HCT116 (cell line): ENCODE measurements at regions not wholly inside any gene's neighbourhood (a gene's known extent, or its start where the extent isn't known, plus 50 kb on each side); places are given as distances from the start of the nearest gene placed in this dataset.

Experiments
- ATAC-seq: fragments of 200-7000 bp; cut with Tn5 transposase; 2 replicates; pipeline ENCODE4 v1.9.1; 2020; ENCODE audit warnings: mild to moderate bottlenecking, moderate library complexity
- BruUV-seq: library from RNA; stranded (reverse); fragments of 400-500 nt; replicated peaks from 2 replicates; lab custom pipeline; 2021; lab: Mats Ljungman, UMichigan
- CTCF ChIA-PET: fragments of 300-600 bp; sonication (Branson Sonifier 250); formaldehyde crosslinking; loops from one replicate; lab custom pipeline; 2021; ENCODE audit warnings: antibody characterized with exemption; lab: Charles Lee
- POLR2A ChIA-PET: fragments of 300-600, 350-600 bp; sonication (Branson Sonifier 250); formaldehyde crosslinking; loops from one replicate; lab custom pipeline; 2021; ENCODE audit warnings: antibody characterized with exemption; lab: Charles Lee
- RAD21 ChIA-PET, 2 experiments: fragments of 300-600 bp; sonication (Branson Sonifier 250); formaldehyde crosslinking; loops; one replicate each; lab custom pipeline; 2023; ENCODE audit warnings: low total read pairs in 2 of 2; ENCODE audit not compliant: uncharacterized antibody in 2 of 2, unreplicated experiment in 2 of 2, low non-redundant PET in 1 of 2; lab: Charles Lee
- DNase-seq: peaks from one replicate; pipeline ENCODE4 v3.0.0-alpha.2; 2010; ENCODE audit warnings: low read depth, low spot score
- H2AFZ ChIP-seq: fragments of 200-600 bp; shearing (Covaris generic), sonication (generic); 2 replicates; pipeline ENCODE4 v1.6.1; 2017; ENCODE audit warnings: low read depth, mixed run types, mixed read lengths, antibody characterized with exemption, low read length; ENCODE audit not compliant: poor library complexity, severe bottlenecking
- H3K27ac ChIP-seq: 2 replicates; pipeline ENCODE4 v1.5.1; 2012; ENCODE audit warnings: low read depth, low read length
- H3K27me3 ChIP-seq: fragments of 200-600 bp; sonication (generic); 2 replicates; pipeline ENCODE4 v1.6.1; 2016; ENCODE audit warnings: mixed run types, low read length, mixed read lengths; ENCODE audit not compliant: insufficient read depth
- H3K36me3 ChIP-seq, 2 experiments: fragments of 200-500 bp in 1 of 2; fragments of 200-600 bp in 1 of 2; sonication (Bioruptor generic) in 1 of 2; sonication (generic) in 1 of 2; 2 replicates each; pipeline versions ENCODE4 v1.5.1 to v1.6.1; 2014 to 2016; ENCODE audit warnings: low read length in 2 of 2, inconsistent platforms in 1 of 2, mixed read lengths in 1 of 2, mixed run types in 1 of 2; ENCODE audit not compliant: insufficient read depth in 2 of 2, control insufficient read depth in 1 of 2
- H3K4me1 ChIP-seq, 2 experiments: fragments of 200-600 bp in 1 of 2; sonication (generic) in 1 of 2; 2 replicates each; pipeline versions ENCODE4 v1.5.1 to v1.6.1; 2012 to 2017; ENCODE audit warnings: low read length in 2 of 2, inconsistent platforms in 1 of 2, mild to moderate bottlenecking in 1 of 2, mixed read lengths in 1 of 2, mixed run types in 1 of 2, moderate library complexity in 1 of 2; ENCODE audit not compliant: insufficient read depth in 2 of 2, control insufficient read depth in 1 of 2
- H3K4me2 ChIP-seq: fragments of 200-600 bp; sonication (generic); 2 replicates; pipeline ENCODE4 v1.6.1; 2017; ENCODE audit warnings: mixed run types, low read length, mixed read lengths
- H3K4me3 ChIP-seq, 2 experiments: fragments of 200-600 bp in 1 of 2; sonication (generic) in 1 of 2; replicated peaks in 1 of 2; 2 replicates each; pipeline ENCODE4 v1.5.1; 2011 to 2016; ENCODE audit warnings: low read length in 2 of 2, control low read depth in 1 of 2, low read depth in 1 of 2, mild to moderate bottlenecking in 1 of 2, mixed read lengths in 1 of 2, mixed run types in 1 of 2
- H3K79me2 ChIP-seq: fragments of 200-600 bp; sonication (generic); 2 replicates; pipeline ENCODE4 v1.6.1; 2017; ENCODE audit warnings: mild to moderate bottlenecking, mixed run types, low read length, moderate library complexity, mixed read lengths; ENCODE audit not compliant: insufficient read depth
- H3K9ac ChIP-seq: fragments of 200-600 bp; sonication (generic); 2 replicates; pipeline ENCODE4 v1.6.1; 2016; ENCODE audit warnings: low read length, mixed read lengths
- H3K9me2 ChIP-seq: fragments of 200-600 bp; sonication (generic), shearing (Covaris generic); 2 replicates; pipeline ENCODE4 v1.6.1; 2017; ENCODE audit warnings: mixed run types, mild to moderate bottlenecking, moderate library complexity; ENCODE audit not compliant: insufficient read depth
- H3K9me3 ChIP-seq, 2 experiments: fragments of 200-500 bp in 1 of 2; fragments of 200-600 bp in 1 of 2; sonication (Bioruptor generic) in 1 of 2; sonication (generic) in 1 of 2; 2 replicates each; pipeline ENCODE4 v1.6.1; 2014 to 2017; ENCODE audit warnings: low read length in 2 of 2, mixed read lengths in 2 of 2, inconsistent platforms in 1 of 2, low read depth in 1 of 2, mild to moderate bottlenecking in 1 of 2, mixed run types in 1 of 2, moderate library complexity in 1 of 2; ENCODE audit not compliant: control insufficient read depth in 1 of 2, insufficient read depth in 1 of 2
- H4K20me1 ChIP-seq: fragments of 200-600 bp; sonication (generic), shearing (Covaris generic); 2 replicates; pipeline ENCODE4 v1.6.1; 2017; ENCODE audit warnings: mixed run types, mild to moderate bottlenecking, moderate library complexity; ENCODE audit not compliant: insufficient read depth
- CEBPB ChIP-seq: IDR thresholded peaks from 2 replicates; pipeline ENCODE4 v1.6.1; 2012; ENCODE audit warnings: low read depth
- FOSL1 ChIP-seq: IDR thresholded peaks from 2 replicates; pipeline ENCODE4 v1.6.1; 2012; ENCODE audit warnings: low read depth
- JUND ChIP-seq: IDR thresholded peaks from 2 replicates; pipeline ENCODE4 v1.6.1; 2012
- MAX ChIP-seq: IDR thresholded peaks from 2 replicates; pipeline ENCODE4 v1.6.1; 2012
- POLR2A ChIP-seq: IDR thresholded peaks from 2 replicates; pipeline ENCODE4 v1.7.0; 2011; ENCODE audit warnings: borderline replicate concordance; ENCODE audit not compliant: insufficient read depth, insufficient read length; ENCODE audit errors: extremely low read depth
- REST ChIP-seq: IDR thresholded peaks from 2 replicates; pipeline ENCODE4 v1.6.1; 2012; ENCODE audit warnings: low read depth
- SIN3A ChIP-seq: IDR thresholded peaks from 2 replicates; pipeline ENCODE4 v1.6.1; 2012; ENCODE audit warnings: low read depth
- SP1 ChIP-seq: IDR thresholded peaks from 2 replicates; pipeline ENCODE4 v1.6.1; 2012; ENCODE audit warnings: low read depth
- TCF7L2 ChIP-seq: IDR thresholded peaks from 2 replicates; pipeline ENCODE4 v1.7.0; 2011; ENCODE audit warnings: borderline replicate concordance, inconsistent platforms; ENCODE audit not compliant: insufficient read depth, insufficient read length; ENCODE audit errors: extremely low read depth
- YY1 ChIP-seq: IDR thresholded peaks from 2 replicates; pipeline ENCODE4 v1.6.1; 2011; ENCODE audit warnings: low read length, low read depth, moderate library complexity, mild to moderate bottlenecking; ENCODE audit not compliant: insufficient replicate concordance; ENCODE audit errors: extremely low read depth
- ZNF274 ChIP-seq: fragments of 200-500 bp; sonication (Bioruptor generic); IDR thresholded peaks from 2 replicates; pipeline ENCODE4 v1.6.1; 2014; ENCODE audit warnings: mild to moderate bottlenecking, low read depth, low read length, inconsistent platforms
- intact Hi-C: fragments of 100-400 bp; cut with micrococcal nuclease; formaldehyde crosslinking; loops from 2 replicates; pipeline ENCODE4 v1.10.0; 2022
- TF ChIP-seq, protein P1 (sequence below): IDR thresholded peaks from 2 replicates; pipeline ENCODE4 v1.6.1; 2012
- TF ChIP-seq, protein P2 (sequence below), 3 experiments: fragments of 200-600 bp in 1 of 3; sonication (generic) in 1 of 3; IDR thresholded peaks in 2 of 3; conservative IDR thresholded peaks in 1 of 3; 2 replicates each; pipeline ENCODE4 v1.5.1; 2012 to 2017; ENCODE audit warnings: low read depth in 2 of 3, low read length in 2 of 3, antibody characterized with exemption in 1 of 3, borderline replicate concordance in 1 of 3, control low read depth in 1 of 3, mild to moderate bottlenecking in 1 of 3, mixed read lengths in 1 of 3, mixed run types in 1 of 3, moderate library complexity in 1 of 3; ENCODE audit not compliant: insufficient read depth in 1 of 3
- TF ChIP-seq, protein P3 (sequence below): IDR thresholded peaks from 2 replicates; pipeline ENCODE4 v1.6.1; 2011; ENCODE audit warnings: mild to moderate bottlenecking, low read length, moderate library complexity; ENCODE audit not compliant: insufficient replicate concordance; ENCODE audit errors: extremely low read depth

GRCh38 chr11:33451364-33451763, 194.2 kb downstream of the HIPK3 start:
- peaks cover 0 to 8% of the 10 kb centered on the region in 2 experiments; a peak in 1 of 4 replicates for H3K4me1 ChIP-seq
- DNase-seq (no peak), ATAC-seq (no peak)
- H3K9ac ChIP-seq, result no peak overlapping the region
- H4K20me1 ChIP-seq, result no peaks in the 10 kb centered on the region
- BruUV-seq, result no TSS peak
- H3K79me2 ChIP-seq, result no peaks in the 10 kb centered on the region
- POLR2A ChIA-PET, result no interaction called here
- peaks cover 10% of the 10 kb centered on the region; the same call in 1 of the 2 replicates for H3K27me3 ChIP-seq
- intact Hi-C loops, result no loop called here
- H3K4me2 ChIP-seq, result no peak overlapping the region
- RAD21 ChIA-PET, result no interaction called here
- no peak overlapping the region for H2AFZ ChIP-seq
- H3K9me2 ChIP-seq, result no peaks in the 10 kb centered on the region
- H3K9me3 ChIP-seq, result no peaks in the 10 kb centered on the region
- H3K4me3 ChIP-seq, result no peak overlapping the region
- no peak overlapping the region for H3K27ac ChIP-seq
- CTCF ChIA-PET, result no interaction called here
- no peaks in the 10 kb centered on the region for H3K36me3 ChIP-seq
- TF ChIP-seq, protein P1, sequence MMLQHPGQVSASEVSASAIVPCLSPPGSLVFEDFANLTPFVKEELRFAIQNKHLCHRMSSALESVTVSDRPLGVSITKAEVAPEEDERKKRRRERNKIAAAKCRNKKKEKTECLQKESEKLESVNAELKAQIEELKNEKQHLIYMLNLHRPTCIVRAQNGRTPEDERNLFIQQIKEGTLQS, result no peak
- TF ChIP-seq CEBPB (no peak), SP1 (no peak), REST (no peak), FOSL1 (no peak), SIN3A (no peak), MAX (no peak), TCF7L2 (no peak), POLR2A (no peak), YY1 (no peak), JUND (no peak), ZNF274 (no peak)
- TF ChIP-seq, protein P2, sequence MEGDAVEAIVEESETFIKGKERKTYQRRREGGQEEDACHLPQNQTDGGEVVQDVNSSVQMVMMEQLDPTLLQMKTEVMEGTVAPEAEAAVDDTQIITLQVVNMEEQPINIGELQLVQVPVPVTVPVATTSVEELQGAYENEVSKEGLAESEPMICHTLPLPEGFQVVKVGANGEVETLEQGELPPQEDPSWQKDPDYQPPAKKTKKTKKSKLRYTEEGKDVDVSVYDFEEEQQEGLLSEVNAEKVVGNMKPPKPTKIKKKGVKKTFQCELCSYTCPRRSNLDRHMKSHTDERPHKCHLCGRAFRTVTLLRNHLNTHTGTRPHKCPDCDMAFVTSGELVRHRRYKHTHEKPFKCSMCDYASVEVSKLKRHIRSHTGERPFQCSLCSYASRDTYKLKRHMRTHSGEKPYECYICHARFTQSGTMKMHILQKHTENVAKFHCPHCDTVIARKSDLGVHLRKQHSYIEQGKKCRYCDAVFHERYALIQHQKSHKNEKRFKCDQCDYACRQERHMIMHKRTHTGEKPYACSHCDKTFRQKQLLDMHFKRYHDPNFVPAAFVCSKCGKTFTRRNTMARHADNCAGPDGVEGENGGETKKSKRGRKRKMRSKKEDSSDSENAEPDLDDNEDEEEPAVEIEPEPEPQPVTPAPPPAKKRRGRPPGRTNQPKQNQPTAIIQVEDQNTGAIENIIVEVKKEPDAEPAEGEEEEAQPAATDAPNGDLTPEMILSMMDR (IDR thresholded peaks at IDR 0.05 in 2 of 3, conservative IDR thresholded peaks at IDR 0.05 in 1 of 3; ENCODE audit: borderline replicate concordance in 1 of 3, insufficient read depth in 1 of 3, low read depth in 2 of 3, low read length in 2 of 3), result no peak
- TF ChIP-seq, protein P3, sequence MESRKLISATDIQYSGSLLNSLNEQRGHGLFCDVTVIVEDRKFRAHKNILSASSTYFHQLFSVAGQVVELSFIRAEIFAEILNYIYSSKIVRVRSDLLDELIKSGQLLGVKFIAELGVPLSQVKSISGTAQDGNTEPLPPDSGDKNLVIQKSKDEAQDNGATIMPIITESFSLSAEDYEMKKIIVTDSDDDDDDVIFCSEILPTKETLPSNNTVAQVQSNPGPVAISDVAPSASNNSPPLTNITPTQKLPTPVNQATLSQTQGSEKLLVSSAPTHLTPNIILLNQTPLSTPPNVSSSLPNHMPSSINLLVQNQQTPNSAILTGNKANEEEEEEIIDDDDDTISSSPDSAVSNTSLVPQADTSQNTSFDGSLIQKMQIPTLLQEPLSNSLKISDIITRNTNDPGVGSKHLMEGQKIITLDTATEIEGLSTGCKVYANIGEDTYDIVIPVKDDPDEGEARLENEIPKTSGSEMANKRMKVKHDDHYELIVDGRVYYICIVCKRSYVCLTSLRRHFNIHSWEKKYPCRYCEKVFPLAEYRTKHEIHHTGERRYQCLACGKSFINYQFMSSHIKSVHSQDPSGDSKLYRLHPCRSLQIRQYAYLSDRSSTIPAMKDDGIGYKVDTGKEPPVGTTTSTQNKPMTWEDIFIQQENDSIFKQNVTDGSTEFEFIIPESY, result no peak
